ENCODE measurements at regions not wholly inside any gene's neighbourhood (a gene's known extent, or its start where the extent isn't known, plus 50 kb on each side); places are given as distances from the start of the nearest gene placed in this dataset.

DNA sequence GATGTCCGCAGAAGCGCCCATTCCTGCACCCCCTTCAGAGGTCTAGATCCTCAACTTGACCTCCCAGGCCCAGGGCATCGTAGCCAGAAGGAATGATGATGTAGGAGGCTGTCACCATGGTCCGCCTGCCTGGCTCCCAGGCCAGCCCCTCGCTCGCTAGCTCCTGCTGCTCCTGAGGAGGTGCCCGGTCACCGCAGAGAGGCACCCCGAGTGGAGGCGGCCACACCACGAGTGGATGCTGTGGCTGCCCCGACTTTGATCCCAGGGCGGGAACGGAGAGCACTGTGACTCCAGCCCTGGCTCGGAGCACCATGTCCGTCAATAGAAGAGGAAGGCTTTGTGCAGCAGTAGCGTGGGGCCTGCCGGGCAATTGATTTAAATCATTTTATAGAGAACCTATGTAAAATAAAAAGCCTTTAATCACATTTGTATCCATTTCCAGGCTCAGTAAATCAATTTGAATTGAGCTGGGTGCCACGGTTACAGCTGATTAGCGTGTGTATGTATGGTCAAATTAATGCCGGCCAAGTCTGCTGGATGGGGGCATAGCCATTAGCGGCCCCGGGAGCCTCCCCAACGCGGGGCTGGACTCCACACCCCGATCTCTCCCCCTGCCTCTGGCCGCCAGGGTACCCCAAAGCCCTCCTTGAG lies 122.6 kb upstream of the GSE1 start:
- 91 to 93% methylated on average over 27 of the region's 27 CpGs for WGBS, 2 donors
- Histone ChIP-seq H3K9ac (ENCODE audit: insufficient read depth in 1 of 2, low read length in 2 of 2) (no peak overlapping the region), H3K27me3 (ENCODE audit: control insufficient read depth in 3 of 3, insufficient read depth in 3 of 3, low read length in 2 of 3) (no peaks in the 10 kb centered on the region), H3K9me3 (ENCODE audit: control insufficient read depth in 4 of 4, insufficient read depth in 3 of 4, low read length in 3 of 4) (no peaks in the 10 kb centered on the region), H3K27ac (ENCODE audit: low read depth in 1 of 2, low read length in 1 of 2) (no peak overlapping the region), H3K4me3 (no peak overlapping the region), H3K4me1 (ENCODE audit: control insufficient read depth in 5 of 5, insufficient read depth in 5 of 5, low read length in 5 of 5) (peaks cover 0 to 28% (median 12%) of the 10 kb centered on the region in 5 donors), H3K36me3 (ENCODE audit: control insufficient read depth in 4 of 4, insufficient read depth in 4 of 4, low read length in 4 of 4) (no peaks in the 10 kb centered on the region)
- DNase-seq (no peak), ATAC-seq (ENCODE audit: insufficient read depth, low FRiP score) (no peak)
- TF ChIP-seq, protein P1, sequence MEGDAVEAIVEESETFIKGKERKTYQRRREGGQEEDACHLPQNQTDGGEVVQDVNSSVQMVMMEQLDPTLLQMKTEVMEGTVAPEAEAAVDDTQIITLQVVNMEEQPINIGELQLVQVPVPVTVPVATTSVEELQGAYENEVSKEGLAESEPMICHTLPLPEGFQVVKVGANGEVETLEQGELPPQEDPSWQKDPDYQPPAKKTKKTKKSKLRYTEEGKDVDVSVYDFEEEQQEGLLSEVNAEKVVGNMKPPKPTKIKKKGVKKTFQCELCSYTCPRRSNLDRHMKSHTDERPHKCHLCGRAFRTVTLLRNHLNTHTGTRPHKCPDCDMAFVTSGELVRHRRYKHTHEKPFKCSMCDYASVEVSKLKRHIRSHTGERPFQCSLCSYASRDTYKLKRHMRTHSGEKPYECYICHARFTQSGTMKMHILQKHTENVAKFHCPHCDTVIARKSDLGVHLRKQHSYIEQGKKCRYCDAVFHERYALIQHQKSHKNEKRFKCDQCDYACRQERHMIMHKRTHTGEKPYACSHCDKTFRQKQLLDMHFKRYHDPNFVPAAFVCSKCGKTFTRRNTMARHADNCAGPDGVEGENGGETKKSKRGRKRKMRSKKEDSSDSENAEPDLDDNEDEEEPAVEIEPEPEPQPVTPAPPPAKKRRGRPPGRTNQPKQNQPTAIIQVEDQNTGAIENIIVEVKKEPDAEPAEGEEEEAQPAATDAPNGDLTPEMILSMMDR (IDR thresholded peaks at IDR 0.05; ENCODE audit: control extremely low read depth, extremely low read depth): no peak

- H3K27me3 ChIP-seq (ENCODE audit: control insufficient read depth in 3 of 3, insufficient read depth in 3 of 3, low read length in 2 of 3): no peaks in the 10 kb centered on the region
- H3K9ac ChIP-seq (ENCODE audit: insufficient read depth in 1 of 2, low read length in 2 of 2): peak overlapping the region in 1 of 2 donors; percentile 37
- H3K27ac ChIP-seq (ENCODE audit: low read depth in 1 of 2, low read length in 1 of 2): peak overlapping the region; percentile 36 to 61
- no peaks in the 10 kb centered on the region for H3K36me3 ChIP-seq (ENCODE audit: control insufficient read depth in 4 of 4, insufficient read depth in 4 of 4, low read length in 4 of 4)
- DNase-seq (no peak), ATAC-seq (ENCODE audit: insufficient read depth, low FRiP score) (no peak)
- peaks cover 0 to 26% (median 9%) of the 10 kb centered on the region in 5 donors for H3K4me1 ChIP-seq (ENCODE audit: control insufficient read depth in 5 of 5, insufficient read depth in 5 of 5, low read length in 5 of 5)
- TF ChIP-seq, protein P1 (IDR thresholded peaks at IDR 0.05; ENCODE audit: control extremely low read depth, extremely low read depth): no peak
- no peak overlapping the region for H3K4me3 ChIP-seq
- no peaks in the 10 kb centered on the region for H3K9me3 ChIP-seq (ENCODE audit: control insufficient read depth in 4 of 4, insufficient read depth in 3 of 4, low read length in 3 of 4)
- WGBS, 2 donors: 67 to 76% methylated on average over 17 of the region's 17 CpGs
Observed at GRCh38 chr16:85491058-85491771, 121.9 kb upstream of the GSE1 start.

- ATAC-seq (ENCODE audit: insufficient read depth, low FRiP score) (peak; percentile 68), DNase-seq (peak; percentile 75 to 86 (median 77))
- Histone ChIP-seq H3K4me3 (no peak overlapping the region), H3K4me1 (ENCODE audit: control insufficient read depth in 5 of 5, insufficient read depth in 5 of 5, low read length in 5 of 5) (peaks cover 0 to 26% (median 9%) of the 10 kb centered on the region in 5 donors), H3K36me3 (ENCODE audit: control insufficient read depth in 4 of 4, insufficient read depth in 4 of 4, low read length in 4 of 4) (no peaks in the 10 kb centered on the region), H3K9me3 (ENCODE audit: control insufficient read depth in 4 of 4, insufficient read depth in 3 of 4, low read length in 3 of 4) (no peaks in the 10 kb centered on the region), H3K27ac (ENCODE audit: low read depth in 1 of 2, low read length in 1 of 2) (peak overlapping the region; percentile 48 to 61), H3K27me3 (ENCODE audit: control insufficient read depth in 3 of 3, insufficient read depth in 3 of 3, low read length in 2 of 3) (no peaks in the 10 kb centered on the region), H3K9ac (ENCODE audit: insufficient read depth in 1 of 2, low read length in 2 of 2) (peak overlapping the region in 1 of 2 donors; percentile 37)
- WGBS, 2 donors: 31 to 59% methylated on average over 17 of the region's 17 CpGs
- TF ChIP-seq, protein P1 (IDR thresholded peaks at IDR 0.05; ENCODE audit: control extremely low read depth, extremely low read depth): no peak
Observed at GRCh38 chr16:85491798-85492294, 121.3 kb upstream of the GSE1 start.
